HCT116 (cell line): ENCODE measurements at regions not wholly inside any gene's neighbourhood (a gene's known extent, or its start where the extent isn't known, plus 50 kb on each side); places are given as distances from the start of the nearest gene placed in this dataset.

Source experiments
- ATAC-seq: fragments of 200-7000 bp; cut with Tn5 transposase; 2 replicates; pipeline ENCODE4 v1.9.1; 2020; ENCODE audit warnings: mild to moderate bottlenecking, moderate library complexity
- BruUV-seq: library from RNA; stranded (reverse); fragments of 400-500 nt; replicated peaks from 2 replicates; lab custom pipeline; 2021; lab: Mats Ljungman, UMichigan
- CTCF ChIA-PET: fragments of 300-600 bp; sonication (Branson Sonifier 250); formaldehyde crosslinking; loops from one replicate; lab custom pipeline; 2021; ENCODE audit warnings: antibody characterized with exemption; lab: Charles Lee
- POLR2A ChIA-PET: fragments of 300-600, 350-600 bp; sonication (Branson Sonifier 250); formaldehyde crosslinking; loops from one replicate; lab custom pipeline; 2021; ENCODE audit warnings: antibody characterized with exemption; lab: Charles Lee
- RAD21 ChIA-PET, 2 experiments: fragments of 300-600 bp; sonication (Branson Sonifier 250); formaldehyde crosslinking; loops; one replicate each; lab custom pipeline; 2023; ENCODE audit warnings: low total read pairs in 2 of 2; ENCODE audit not compliant: uncharacterized antibody in 2 of 2, unreplicated experiment in 2 of 2, low non-redundant PET in 1 of 2; lab: Charles Lee
- DNase-seq: peaks from one replicate; pipeline ENCODE4 v3.0.0-alpha.2; 2010; ENCODE audit warnings: low read depth, low spot score
- H2AFZ ChIP-seq: fragments of 200-600 bp; shearing (Covaris generic), sonication (generic); 2 replicates; pipeline ENCODE4 v1.6.1; 2017; ENCODE audit warnings: low read depth, mixed run types, mixed read lengths, antibody characterized with exemption, low read length; ENCODE audit not compliant: poor library complexity, severe bottlenecking
- H3K27ac ChIP-seq: 2 replicates; pipeline ENCODE4 v1.5.1; 2012; ENCODE audit warnings: low read depth, low read length
- H3K27me3 ChIP-seq: fragments of 200-600 bp; sonication (generic); 2 replicates; pipeline ENCODE4 v1.6.1; 2016; ENCODE audit warnings: mixed run types, low read length, mixed read lengths; ENCODE audit not compliant: insufficient read depth
- H3K36me3 ChIP-seq, 2 experiments: fragments of 200-500 bp in 1 of 2; fragments of 200-600 bp in 1 of 2; sonication (Bioruptor generic) in 1 of 2; sonication (generic) in 1 of 2; 2 replicates each; pipeline versions ENCODE4 v1.5.1 to v1.6.1; 2014 to 2016; ENCODE audit warnings: low read length in 2 of 2, inconsistent platforms in 1 of 2, mixed read lengths in 1 of 2, mixed run types in 1 of 2; ENCODE audit not compliant: insufficient read depth in 2 of 2, control insufficient read depth in 1 of 2
- H3K4me1 ChIP-seq, 2 experiments: fragments of 200-600 bp in 1 of 2; sonication (generic) in 1 of 2; 2 replicates each; pipeline versions ENCODE4 v1.5.1 to v1.6.1; 2012 to 2017; ENCODE audit warnings: low read length in 2 of 2, inconsistent platforms in 1 of 2, mild to moderate bottlenecking in 1 of 2, mixed read lengths in 1 of 2, mixed run types in 1 of 2, moderate library complexity in 1 of 2; ENCODE audit not compliant: insufficient read depth in 2 of 2, control insufficient read depth in 1 of 2
- H3K4me2 ChIP-seq: fragments of 200-600 bp; sonication (generic); 2 replicates; pipeline ENCODE4 v1.6.1; 2017; ENCODE audit warnings: mixed run types, low read length, mixed read lengths
- H3K4me3 ChIP-seq, 2 experiments: fragments of 200-600 bp in 1 of 2; sonication (generic) in 1 of 2; replicated peaks in 1 of 2; 2 replicates each; pipeline ENCODE4 v1.5.1; 2011 to 2016; ENCODE audit warnings: low read length in 2 of 2, control low read depth in 1 of 2, low read depth in 1 of 2, mild to moderate bottlenecking in 1 of 2, mixed read lengths in 1 of 2, mixed run types in 1 of 2
- H3K79me2 ChIP-seq: fragments of 200-600 bp; sonication (generic); 2 replicates; pipeline ENCODE4 v1.6.1; 2017; ENCODE audit warnings: mild to moderate bottlenecking, mixed run types, low read length, moderate library complexity, mixed read lengths; ENCODE audit not compliant: insufficient read depth
- H3K9ac ChIP-seq: fragments of 200-600 bp; sonication (generic); 2 replicates; pipeline ENCODE4 v1.6.1; 2016; ENCODE audit warnings: low read length, mixed read lengths
- H3K9me2 ChIP-seq: fragments of 200-600 bp; sonication (generic), shearing (Covaris generic); 2 replicates; pipeline ENCODE4 v1.6.1; 2017; ENCODE audit warnings: mixed run types, mild to moderate bottlenecking, moderate library complexity; ENCODE audit not compliant: insufficient read depth
- H3K9me3 ChIP-seq, 2 experiments: fragments of 200-500 bp in 1 of 2; fragments of 200-600 bp in 1 of 2; sonication (Bioruptor generic) in 1 of 2; sonication (generic) in 1 of 2; 2 replicates each; pipeline ENCODE4 v1.6.1; 2014 to 2017; ENCODE audit warnings: low read length in 2 of 2, mixed read lengths in 2 of 2, inconsistent platforms in 1 of 2, low read depth in 1 of 2, mild to moderate bottlenecking in 1 of 2, mixed run types in 1 of 2, moderate library complexity in 1 of 2; ENCODE audit not compliant: control insufficient read depth in 1 of 2, insufficient read depth in 1 of 2
- H4K20me1 ChIP-seq: fragments of 200-600 bp; sonication (generic), shearing (Covaris generic); 2 replicates; pipeline ENCODE4 v1.6.1; 2017; ENCODE audit warnings: mixed run types, mild to moderate bottlenecking, moderate library complexity; ENCODE audit not compliant: insufficient read depth
- ELF1 ChIP-seq: IDR thresholded peaks from 2 replicates; pipeline ENCODE4 v1.6.1; 2012; ENCODE audit warnings: low read depth, borderline replicate concordance
- FOSL1 ChIP-seq: IDR thresholded peaks from 2 replicates; pipeline ENCODE4 v1.6.1; 2012; ENCODE audit warnings: low read depth
- POLR2A ChIP-seq: IDR thresholded peaks from 2 replicates; pipeline ENCODE4 v1.7.0; 2011; ENCODE audit warnings: borderline replicate concordance; ENCODE audit not compliant: insufficient read depth, insufficient read length; ENCODE audit errors: extremely low read depth
- POLR2AphosphoS5 ChIP-seq: IDR thresholded peaks from 2 replicates; pipeline ENCODE4 v1.6.1; 2011; ENCODE audit warnings: mild to moderate bottlenecking, low read depth, low read length, moderate library complexity
- SIN3A ChIP-seq: IDR thresholded peaks from 2 replicates; pipeline ENCODE4 v1.6.1; 2012; ENCODE audit warnings: low read depth
- TCF7L2 ChIP-seq: IDR thresholded peaks from 2 replicates; pipeline ENCODE4 v1.7.0; 2011; ENCODE audit warnings: borderline replicate concordance, inconsistent platforms; ENCODE audit not compliant: insufficient read depth, insufficient read length; ENCODE audit errors: extremely low read depth
- YY1 ChIP-seq: IDR thresholded peaks from 2 replicates; pipeline ENCODE4 v1.6.1; 2011; ENCODE audit warnings: low read length, low read depth, moderate library complexity, mild to moderate bottlenecking; ENCODE audit not compliant: insufficient replicate concordance; ENCODE audit errors: extremely low read depth
- ZFX ChIP-seq: fragments of 450-650 bp; IDR thresholded peaks from 2 replicates; pipeline ENCODE4 v1.6.1; 2017
- ZNF274 ChIP-seq: fragments of 200-500 bp; sonication (Bioruptor generic); IDR thresholded peaks from 2 replicates; pipeline ENCODE4 v1.6.1; 2014; ENCODE audit warnings: mild to moderate bottlenecking, low read depth, low read length, inconsistent platforms
- intact Hi-C: fragments of 100-400 bp; cut with micrococcal nuclease; formaldehyde crosslinking; loops from 2 replicates; pipeline ENCODE4 v1.10.0; 2022
- TF ChIP-seq, protein P1 (sequence below): IDR thresholded peaks from 2 replicates; pipeline ENCODE4 v1.6.1; 2011; ENCODE audit warnings: mild to moderate bottlenecking, low read length, moderate library complexity; ENCODE audit not compliant: insufficient replicate concordance; ENCODE audit errors: extremely low read depth
- TF ChIP-seq, protein P2 (sequence below): IDR thresholded peaks from 2 replicates; pipeline ENCODE4 v1.6.1; 2012
- TF ChIP-seq, protein P3 (sequence below): IDR thresholded peaks from 2 replicates; pipeline ENCODE4 v1.6.1; 2012
- TF ChIP-seq, protein P4 (sequence below), 3 experiments: fragments of 200-600 bp in 1 of 3; sonication (generic) in 1 of 3; IDR thresholded peaks in 2 of 3; conservative IDR thresholded peaks in 1 of 3; 2 replicates each; pipeline ENCODE4 v1.5.1; 2012 to 2017; ENCODE audit warnings: low read depth in 2 of 3, low read length in 2 of 3, antibody characterized with exemption in 1 of 3, borderline replicate concordance in 1 of 3, control low read depth in 1 of 3, mild to moderate bottlenecking in 1 of 3, mixed read lengths in 1 of 3, mixed run types in 1 of 3, moderate library complexity in 1 of 3; ENCODE audit not compliant: insufficient read depth in 1 of 3

DNA sequence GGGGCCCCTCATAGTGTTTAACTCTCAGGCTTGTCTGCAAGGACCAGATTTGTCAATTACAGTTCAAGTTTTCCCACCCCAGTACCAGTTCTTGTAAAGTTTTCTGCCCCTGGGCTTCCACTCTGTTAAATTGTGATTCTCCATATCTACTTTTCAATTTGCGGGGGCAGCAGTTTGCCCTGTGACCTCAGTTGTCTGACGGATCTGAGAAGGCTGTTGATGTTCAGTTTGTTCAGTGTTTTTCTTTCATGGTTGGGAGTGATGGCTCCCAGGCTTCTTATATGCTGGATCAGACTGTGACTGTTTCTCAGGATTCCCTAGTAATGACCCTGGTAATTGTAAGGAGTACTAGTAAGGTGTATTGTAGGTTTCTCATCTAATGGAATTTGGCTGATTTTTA, 101.0 kb upstream of the GGTLC1 start:
- Histone ChIP-seq H3K4me2 (no peak overlapping the region), H3K9me2 (no peaks in the 10 kb centered on the region), H2AFZ (no peak overlapping the region), H3K27ac (no peak overlapping the region), H3K9me3 (no peaks in the 10 kb centered on the region), H3K4me3 (no peak overlapping the region), H3K79me2 (no peaks in the 10 kb centered on the region), H3K9ac (no peak overlapping the region), H3K27me3 (0 out of 2 replicates have a peak, but pooled peaks cover 4% of the 10 kb centered on the region), H3K4me1 (no peaks in the 10 kb centered on the region), H4K20me1 (no peaks in the 10 kb centered on the region), H3K36me3 (no peaks in the 10 kb centered on the region; a peak in 1 of 4 replicates)
- ChIA-PET CTCF (no interaction called here), POLR2A (no interaction called here), RAD21 (no interaction called here)
- no TSS peak for BruUV-seq
- ATAC-seq (no peak), DNase-seq (no peak)
- intact Hi-C loops: no loop called here
- no peak for TF ChIP-seq ELF1
- TF ChIP-seq YY1: no peak
- TF ChIP-seq POLR2A: no peak
- TF ChIP-seq, protein P1, sequence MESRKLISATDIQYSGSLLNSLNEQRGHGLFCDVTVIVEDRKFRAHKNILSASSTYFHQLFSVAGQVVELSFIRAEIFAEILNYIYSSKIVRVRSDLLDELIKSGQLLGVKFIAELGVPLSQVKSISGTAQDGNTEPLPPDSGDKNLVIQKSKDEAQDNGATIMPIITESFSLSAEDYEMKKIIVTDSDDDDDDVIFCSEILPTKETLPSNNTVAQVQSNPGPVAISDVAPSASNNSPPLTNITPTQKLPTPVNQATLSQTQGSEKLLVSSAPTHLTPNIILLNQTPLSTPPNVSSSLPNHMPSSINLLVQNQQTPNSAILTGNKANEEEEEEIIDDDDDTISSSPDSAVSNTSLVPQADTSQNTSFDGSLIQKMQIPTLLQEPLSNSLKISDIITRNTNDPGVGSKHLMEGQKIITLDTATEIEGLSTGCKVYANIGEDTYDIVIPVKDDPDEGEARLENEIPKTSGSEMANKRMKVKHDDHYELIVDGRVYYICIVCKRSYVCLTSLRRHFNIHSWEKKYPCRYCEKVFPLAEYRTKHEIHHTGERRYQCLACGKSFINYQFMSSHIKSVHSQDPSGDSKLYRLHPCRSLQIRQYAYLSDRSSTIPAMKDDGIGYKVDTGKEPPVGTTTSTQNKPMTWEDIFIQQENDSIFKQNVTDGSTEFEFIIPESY: no peak
- TF ChIP-seq, protein P2, sequence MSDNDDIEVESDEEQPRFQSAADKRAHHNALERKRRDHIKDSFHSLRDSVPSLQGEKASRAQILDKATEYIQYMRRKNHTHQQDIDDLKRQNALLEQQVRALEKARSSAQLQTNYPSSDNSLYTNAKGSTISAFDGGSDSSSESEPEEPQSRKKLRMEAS: no peak
- no peak for TF ChIP-seq FOSL1
- TF ChIP-seq, protein P3, sequence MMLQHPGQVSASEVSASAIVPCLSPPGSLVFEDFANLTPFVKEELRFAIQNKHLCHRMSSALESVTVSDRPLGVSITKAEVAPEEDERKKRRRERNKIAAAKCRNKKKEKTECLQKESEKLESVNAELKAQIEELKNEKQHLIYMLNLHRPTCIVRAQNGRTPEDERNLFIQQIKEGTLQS: no peak
- no peak for TF ChIP-seq POLR2AphosphoS5
- no peak for TF ChIP-seq ZNF274
- TF ChIP-seq ZFX: no peak
- no peak for TF ChIP-seq SIN3A
- TF ChIP-seq TCF7L2: no peak
- TF ChIP-seq, protein P4, sequence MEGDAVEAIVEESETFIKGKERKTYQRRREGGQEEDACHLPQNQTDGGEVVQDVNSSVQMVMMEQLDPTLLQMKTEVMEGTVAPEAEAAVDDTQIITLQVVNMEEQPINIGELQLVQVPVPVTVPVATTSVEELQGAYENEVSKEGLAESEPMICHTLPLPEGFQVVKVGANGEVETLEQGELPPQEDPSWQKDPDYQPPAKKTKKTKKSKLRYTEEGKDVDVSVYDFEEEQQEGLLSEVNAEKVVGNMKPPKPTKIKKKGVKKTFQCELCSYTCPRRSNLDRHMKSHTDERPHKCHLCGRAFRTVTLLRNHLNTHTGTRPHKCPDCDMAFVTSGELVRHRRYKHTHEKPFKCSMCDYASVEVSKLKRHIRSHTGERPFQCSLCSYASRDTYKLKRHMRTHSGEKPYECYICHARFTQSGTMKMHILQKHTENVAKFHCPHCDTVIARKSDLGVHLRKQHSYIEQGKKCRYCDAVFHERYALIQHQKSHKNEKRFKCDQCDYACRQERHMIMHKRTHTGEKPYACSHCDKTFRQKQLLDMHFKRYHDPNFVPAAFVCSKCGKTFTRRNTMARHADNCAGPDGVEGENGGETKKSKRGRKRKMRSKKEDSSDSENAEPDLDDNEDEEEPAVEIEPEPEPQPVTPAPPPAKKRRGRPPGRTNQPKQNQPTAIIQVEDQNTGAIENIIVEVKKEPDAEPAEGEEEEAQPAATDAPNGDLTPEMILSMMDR (IDR thresholded peaks at IDR 0.05 in 2 of 3, conservative IDR thresholded peaks at IDR 0.05 in 1 of 3; ENCODE audit: borderline replicate concordance in 1 of 3, insufficient read depth in 1 of 3, low read depth in 2 of 3, low read length in 2 of 3): no peak
